ENCODE measurements at regions not wholly inside any gene's neighbourhood (a gene's known extent, or its start where the extent isn't known, plus 50 kb on each side); places are given as distances from the start of the nearest gene placed in this dataset.

DNA sequence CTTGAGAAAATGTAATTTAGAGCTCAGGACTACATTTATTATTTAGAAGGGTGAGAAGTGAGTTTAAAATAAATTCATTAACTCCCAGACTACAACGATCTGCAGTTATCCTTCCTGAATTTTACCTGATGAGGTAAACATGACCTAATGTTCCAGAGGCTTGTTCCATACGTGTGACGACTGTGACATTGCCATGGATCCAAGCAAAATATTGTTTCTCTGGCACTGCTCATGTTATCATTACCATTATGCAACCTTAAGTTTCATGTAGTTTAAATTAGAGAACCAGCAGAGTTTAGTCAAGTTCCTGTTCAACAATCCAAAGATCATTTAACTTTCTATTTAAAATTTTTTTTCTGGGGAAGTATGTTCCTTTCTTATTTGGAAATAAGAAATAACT, 279.6 kb downstream of the KLF5 start:
- H3K4me1 Mint-ChIP-seq (ENCODE audit: low read depth, unreplicated experiment), result peaks cover 40% of the 10 kb centered on the region
- H3K4me3 Mint-ChIP-seq (ENCODE audit: unreplicated experiment), result no peak overlapping the region
- H3K36me3 Mint-ChIP-seq (ENCODE audit: low read depth, unreplicated experiment), result no peaks in the 10 kb centered on the region
- H2AFZ ChIP-seq (ENCODE audit: low read depth, low read length), result no peak overlapping the region
- peak overlapping the region; percentile 11 for H3K27ac ChIP-seq (ENCODE audit: low read depth, low read length)
- H3K36me3 ChIP-seq (ENCODE audit: insufficient read depth, low read length), result no peaks in the 10 kb centered on the region
- peaks cover 8% of the 10 kb centered on the region for H3K4me1 ChIP-seq (ENCODE audit: insufficient read depth, low read length)
- no peak for DNase-seq (ENCODE audit: low read depth)
- no peaks in the 10 kb centered on the region for H3K9me3 Mint-ChIP-seq (ENCODE audit: unreplicated experiment)
- H3K27me3 Mint-ChIP-seq (ENCODE audit: low read depth, unreplicated experiment), result no peaks in the 10 kb centered on the region
- H3K27ac Mint-ChIP-seq (ENCODE audit: unreplicated experiment), result peak overlapping the region; percentile 80
- H3K79me2 ChIP-seq (ENCODE audit: insufficient read depth, low read length), result no peaks in the 10 kb centered on the region
- FAIRE-seq, result no peak
- H3K4me2 ChIP-seq (ENCODE audit: low read length), result no peak overlapping the region
- H3K9ac ChIP-seq (ENCODE audit: low read length), result no peak overlapping the region
- no peaks in the 10 kb centered on the region for H3K9me3 ChIP-seq (ENCODE audit: insufficient read depth, low read depth, low read length)
- no peak for TF ChIP-seq EZH2 (IDR thresholded peaks at IDR 0.05; ENCODE audit: insufficient read depth, low read length)
- TF ChIP-seq, protein P1, sequence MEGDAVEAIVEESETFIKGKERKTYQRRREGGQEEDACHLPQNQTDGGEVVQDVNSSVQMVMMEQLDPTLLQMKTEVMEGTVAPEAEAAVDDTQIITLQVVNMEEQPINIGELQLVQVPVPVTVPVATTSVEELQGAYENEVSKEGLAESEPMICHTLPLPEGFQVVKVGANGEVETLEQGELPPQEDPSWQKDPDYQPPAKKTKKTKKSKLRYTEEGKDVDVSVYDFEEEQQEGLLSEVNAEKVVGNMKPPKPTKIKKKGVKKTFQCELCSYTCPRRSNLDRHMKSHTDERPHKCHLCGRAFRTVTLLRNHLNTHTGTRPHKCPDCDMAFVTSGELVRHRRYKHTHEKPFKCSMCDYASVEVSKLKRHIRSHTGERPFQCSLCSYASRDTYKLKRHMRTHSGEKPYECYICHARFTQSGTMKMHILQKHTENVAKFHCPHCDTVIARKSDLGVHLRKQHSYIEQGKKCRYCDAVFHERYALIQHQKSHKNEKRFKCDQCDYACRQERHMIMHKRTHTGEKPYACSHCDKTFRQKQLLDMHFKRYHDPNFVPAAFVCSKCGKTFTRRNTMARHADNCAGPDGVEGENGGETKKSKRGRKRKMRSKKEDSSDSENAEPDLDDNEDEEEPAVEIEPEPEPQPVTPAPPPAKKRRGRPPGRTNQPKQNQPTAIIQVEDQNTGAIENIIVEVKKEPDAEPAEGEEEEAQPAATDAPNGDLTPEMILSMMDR (IDR thresholded peaks at IDR 0.05; ENCODE audit: insufficient read depth, low read depth, low read length), result no peak
- H3K27me3 ChIP-seq (ENCODE audit: insufficient read depth, low read length), result no peaks in the 10 kb centered on the region
- H3K4me3 ChIP-seq (ENCODE audit: insufficient read depth, low read depth, low read length), result no peak overlapping the region
- no peaks in the 10 kb centered on the region for H4K20me1 ChIP-seq (ENCODE audit: insufficient read depth, low read length)

DNA sequence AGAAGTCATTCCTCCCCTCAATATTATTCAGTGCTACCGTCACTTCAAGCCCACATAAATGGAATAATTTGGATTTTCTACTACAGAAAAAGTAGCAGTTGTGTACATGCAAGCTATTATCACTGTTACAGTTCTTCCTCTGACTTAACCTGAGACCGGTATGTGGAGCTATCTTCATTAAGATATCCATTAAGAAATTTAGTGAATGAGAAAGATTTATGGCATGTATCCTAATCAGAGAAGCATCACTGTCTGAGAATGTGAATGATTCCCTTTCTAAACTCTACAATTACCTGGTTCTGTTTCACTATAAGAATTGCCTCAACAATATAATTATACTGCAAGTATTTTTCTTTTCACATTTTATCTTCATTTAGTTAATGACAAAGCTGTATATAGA, 278.7 kb downstream of the KLF5 start:
- Histone ChIP-seq H3K4me1 (ENCODE audit: insufficient read depth, low read length) (peaks cover 8% of the 10 kb centered on the region), H3K4me2 (ENCODE audit: low read length) (no peak overlapping the region), H2AFZ (ENCODE audit: low read depth, low read length) (no peak overlapping the region), H3K36me3 (ENCODE audit: insufficient read depth, low read length) (no peaks in the 10 kb centered on the region), H3K27ac (ENCODE audit: low read depth, low read length) (peak overlapping the region; percentile 37), H3K4me3 (ENCODE audit: insufficient read depth, low read depth, low read length) (no peak overlapping the region), H3K9me3 (ENCODE audit: insufficient read depth, low read depth, low read length) (no peaks in the 10 kb centered on the region), H4K20me1 (ENCODE audit: insufficient read depth, low read length) (no peaks in the 10 kb centered on the region), H3K79me2 (ENCODE audit: insufficient read depth, low read length) (no peaks in the 10 kb centered on the region), H3K27me3 (ENCODE audit: insufficient read depth, low read length) (no peaks in the 10 kb centered on the region), H3K9ac (ENCODE audit: low read length) (no peak overlapping the region)
- Mint-ChIP-seq H3K4me1 (ENCODE audit: low read depth, unreplicated experiment) (peaks cover 40% of the 10 kb centered on the region), H3K27ac (ENCODE audit: unreplicated experiment) (peak overlapping the region; percentile 72), H3K27me3 (ENCODE audit: low read depth, unreplicated experiment) (no peaks in the 10 kb centered on the region), H3K36me3 (ENCODE audit: low read depth, unreplicated experiment) (no peaks in the 10 kb centered on the region), H3K9me3 (ENCODE audit: unreplicated experiment) (no peaks in the 10 kb centered on the region), H3K4me3 (ENCODE audit: unreplicated experiment) (no peak overlapping the region)
- DNase-seq (ENCODE audit: low read depth), result peak; percentile 30
- TF ChIP-seq EZH2 (IDR thresholded peaks at IDR 0.05; ENCODE audit: insufficient read depth, low read length), result no peak
- TF ChIP-seq, protein P1 (IDR thresholded peaks at IDR 0.05; ENCODE audit: insufficient read depth, low read depth, low read length), result no peak
- no peak for FAIRE-seq

DNA sequence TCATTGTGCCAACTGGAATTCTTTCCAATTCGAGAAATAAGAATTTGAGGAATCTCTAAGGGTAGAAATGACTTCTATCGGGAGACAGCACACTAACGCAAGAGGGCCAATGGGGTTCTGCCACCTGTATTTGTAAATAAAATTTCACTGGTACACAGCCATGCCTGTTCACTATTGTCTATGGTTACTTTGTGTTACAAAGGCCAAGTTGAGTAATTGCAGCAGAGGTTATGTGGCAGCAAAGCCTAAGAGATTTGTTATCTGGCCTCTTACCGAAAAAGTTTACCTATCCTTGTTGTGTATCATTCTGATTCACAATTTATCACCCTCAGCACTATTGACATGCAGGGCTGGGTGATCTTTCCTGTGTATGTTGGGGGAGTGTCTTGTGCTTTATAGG, 278.0 kb downstream of the KLF5 start:
- H3K4me1 Mint-ChIP-seq (ENCODE audit: low read depth, unreplicated experiment), result peaks cover 34% of the 10 kb centered on the region
- H3K27me3 Mint-ChIP-seq (ENCODE audit: low read depth, unreplicated experiment), result no peaks in the 10 kb centered on the region
- no peaks in the 10 kb centered on the region for H3K9me3 Mint-ChIP-seq (ENCODE audit: unreplicated experiment)
- H3K4me1 ChIP-seq (ENCODE audit: insufficient read depth, low read length), result peaks cover 2% of the 10 kb centered on the region
- no peaks in the 10 kb centered on the region for H3K9me3 ChIP-seq (ENCODE audit: insufficient read depth, low read depth, low read length)
- H3K4me3 Mint-ChIP-seq (ENCODE audit: unreplicated experiment), result no peak overlapping the region
- no peak overlapping the region for H3K4me3 ChIP-seq (ENCODE audit: insufficient read depth, low read depth, low read length)
- no peaks in the 10 kb centered on the region for H4K20me1 ChIP-seq (ENCODE audit: insufficient read depth, low read length)
- H3K36me3 Mint-ChIP-seq (ENCODE audit: low read depth, unreplicated experiment), result no peaks in the 10 kb centered on the region
- no peaks in the 10 kb centered on the region for H3K36me3 ChIP-seq (ENCODE audit: insufficient read depth, low read length)
- no peak overlapping the region for H3K9ac ChIP-seq (ENCODE audit: low read length)
- H3K27me3 ChIP-seq (ENCODE audit: insufficient read depth, low read length), result no peaks in the 10 kb centered on the region
- H3K27ac Mint-ChIP-seq (ENCODE audit: unreplicated experiment), result peak overlapping the region; percentile 92
- H3K4me2 ChIP-seq (ENCODE audit: low read length), result no peak overlapping the region
- no peaks in the 10 kb centered on the region for H3K79me2 ChIP-seq (ENCODE audit: insufficient read depth, low read length)
- no peak overlapping the region for H2AFZ ChIP-seq (ENCODE audit: low read depth, low read length)
- no peak for TF ChIP-seq EZH2 (IDR thresholded peaks at IDR 0.05; ENCODE audit: insufficient read depth, low read length)
- TF ChIP-seq, protein P1 (IDR thresholded peaks at IDR 0.05; ENCODE audit: insufficient read depth, low read depth, low read length), result no peak
- FAIRE-seq, result no peak
- H3K27ac ChIP-seq (ENCODE audit: low read depth, low read length), result no peak overlapping the region
- DNase-seq (ENCODE audit: low read depth), result no peak
